ENCODE measurements at regions not wholly inside any gene's neighbourhood (a gene's known extent, or its start where the extent isn't known, plus 50 kb on each side); places are given as distances from the start of the nearest gene placed in this dataset.

GRCh38 chr2:117409443-117409842, 405.0 kb upstream of the DDX18 start:
- Mint-ChIP-seq H3K4me3 (no peak overlapping the region), H3K27me3 (ENCODE audit: insufficient read depth, low read depth, poor library complexity) (no peaks in the 10 kb centered on the region), H3K4me1 (no peaks in the 10 kb centered on the region), H3K36me3 (ENCODE audit: low read depth) (no peaks in the 10 kb centered on the region), H3K27ac (no peak overlapping the region), H3K9me3 (no peaks in the 10 kb centered on the region)
- no peaks in the 10 kb centered on the region for H3K36me3 ChIP-seq (ENCODE audit: insufficient read depth)
- H3K4me1 ChIP-seq (ENCODE audit: insufficient read depth): no peaks in the 10 kb centered on the region
- no peak overlapping the region for H3K27ac ChIP-seq (ENCODE audit: low read depth)
- no peaks in the 10 kb centered on the region for H3K79me2 ChIP-seq (replicated peaks; ENCODE audit: insufficient read depth)
- ATAC-seq (no peak), DNase-seq (ENCODE audit: low spot score) (no peak)
- H2AFZ ChIP-seq: no peak overlapping the region
- TF ChIP-seq EZH2 (IDR thresholded peaks at IDR 0.05; ENCODE audit: low read depth, unreplicated experiment): no peak
- no peak for TF ChIP-seq EZH2phosphoT487 (IDR thresholded peaks at IDR 0.05; ENCODE audit: unreplicated experiment)
- no peak for TF ChIP-seq ZNF114 (CRISPR knock-in tag; IDR thresholded peaks at IDR 0.05)
- no peak for TF ChIP-seq POLR2AphosphoS5 (IDR thresholded peaks at IDR 0.05; ENCODE audit: low read depth)
- TF ChIP-seq STAT1 (IDR thresholded peaks at IDR 0.05; ENCODE audit: unreplicated experiment): no peak
- TF ChIP-seq, protein P1, sequence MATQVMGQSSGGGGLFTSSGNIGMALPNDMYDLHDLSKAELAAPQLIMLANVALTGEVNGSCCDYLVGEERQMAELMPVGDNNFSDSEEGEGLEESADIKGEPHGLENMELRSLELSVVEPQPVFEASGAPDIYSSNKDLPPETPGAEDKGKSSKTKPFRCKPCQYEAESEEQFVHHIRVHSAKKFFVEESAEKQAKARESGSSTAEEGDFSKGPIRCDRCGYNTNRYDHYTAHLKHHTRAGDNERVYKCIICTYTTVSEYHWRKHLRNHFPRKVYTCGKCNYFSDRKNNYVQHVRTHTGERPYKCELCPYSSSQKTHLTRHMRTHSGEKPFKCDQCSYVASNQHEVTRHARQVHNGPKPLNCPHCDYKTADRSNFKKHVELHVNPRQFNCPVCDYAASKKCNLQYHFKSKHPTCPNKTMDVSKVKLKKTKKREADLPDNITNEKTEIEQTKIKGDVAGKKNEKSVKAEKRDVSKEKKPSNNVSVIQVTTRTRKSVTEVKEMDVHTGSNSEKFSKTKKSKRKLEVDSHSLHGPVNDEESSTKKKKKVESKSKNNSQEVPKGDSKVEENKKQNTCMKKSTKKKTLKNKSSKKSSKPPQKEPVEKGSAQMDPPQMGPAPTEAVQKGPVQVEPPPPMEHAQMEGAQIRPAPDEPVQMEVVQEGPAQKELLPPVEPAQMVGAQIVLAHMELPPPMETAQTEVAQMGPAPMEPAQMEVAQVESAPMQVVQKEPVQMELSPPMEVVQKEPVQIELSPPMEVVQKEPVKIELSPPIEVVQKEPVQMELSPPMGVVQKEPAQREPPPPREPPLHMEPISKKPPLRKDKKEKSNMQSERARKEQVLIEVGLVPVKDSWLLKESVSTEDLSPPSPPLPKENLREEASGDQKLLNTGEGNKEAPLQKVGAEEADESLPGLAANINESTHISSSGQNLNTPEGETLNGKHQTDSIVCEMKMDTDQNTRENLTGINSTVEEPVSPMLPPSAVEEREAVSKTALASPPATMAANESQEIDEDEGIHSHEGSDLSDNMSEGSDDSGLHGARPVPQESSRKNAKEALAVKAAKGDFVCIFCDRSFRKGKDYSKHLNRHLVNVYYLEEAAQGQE (IDR thresholded peaks at IDR 0.05; ENCODE audit: unreplicated experiment): no peak
- TF ChIP-seq, protein P2, sequence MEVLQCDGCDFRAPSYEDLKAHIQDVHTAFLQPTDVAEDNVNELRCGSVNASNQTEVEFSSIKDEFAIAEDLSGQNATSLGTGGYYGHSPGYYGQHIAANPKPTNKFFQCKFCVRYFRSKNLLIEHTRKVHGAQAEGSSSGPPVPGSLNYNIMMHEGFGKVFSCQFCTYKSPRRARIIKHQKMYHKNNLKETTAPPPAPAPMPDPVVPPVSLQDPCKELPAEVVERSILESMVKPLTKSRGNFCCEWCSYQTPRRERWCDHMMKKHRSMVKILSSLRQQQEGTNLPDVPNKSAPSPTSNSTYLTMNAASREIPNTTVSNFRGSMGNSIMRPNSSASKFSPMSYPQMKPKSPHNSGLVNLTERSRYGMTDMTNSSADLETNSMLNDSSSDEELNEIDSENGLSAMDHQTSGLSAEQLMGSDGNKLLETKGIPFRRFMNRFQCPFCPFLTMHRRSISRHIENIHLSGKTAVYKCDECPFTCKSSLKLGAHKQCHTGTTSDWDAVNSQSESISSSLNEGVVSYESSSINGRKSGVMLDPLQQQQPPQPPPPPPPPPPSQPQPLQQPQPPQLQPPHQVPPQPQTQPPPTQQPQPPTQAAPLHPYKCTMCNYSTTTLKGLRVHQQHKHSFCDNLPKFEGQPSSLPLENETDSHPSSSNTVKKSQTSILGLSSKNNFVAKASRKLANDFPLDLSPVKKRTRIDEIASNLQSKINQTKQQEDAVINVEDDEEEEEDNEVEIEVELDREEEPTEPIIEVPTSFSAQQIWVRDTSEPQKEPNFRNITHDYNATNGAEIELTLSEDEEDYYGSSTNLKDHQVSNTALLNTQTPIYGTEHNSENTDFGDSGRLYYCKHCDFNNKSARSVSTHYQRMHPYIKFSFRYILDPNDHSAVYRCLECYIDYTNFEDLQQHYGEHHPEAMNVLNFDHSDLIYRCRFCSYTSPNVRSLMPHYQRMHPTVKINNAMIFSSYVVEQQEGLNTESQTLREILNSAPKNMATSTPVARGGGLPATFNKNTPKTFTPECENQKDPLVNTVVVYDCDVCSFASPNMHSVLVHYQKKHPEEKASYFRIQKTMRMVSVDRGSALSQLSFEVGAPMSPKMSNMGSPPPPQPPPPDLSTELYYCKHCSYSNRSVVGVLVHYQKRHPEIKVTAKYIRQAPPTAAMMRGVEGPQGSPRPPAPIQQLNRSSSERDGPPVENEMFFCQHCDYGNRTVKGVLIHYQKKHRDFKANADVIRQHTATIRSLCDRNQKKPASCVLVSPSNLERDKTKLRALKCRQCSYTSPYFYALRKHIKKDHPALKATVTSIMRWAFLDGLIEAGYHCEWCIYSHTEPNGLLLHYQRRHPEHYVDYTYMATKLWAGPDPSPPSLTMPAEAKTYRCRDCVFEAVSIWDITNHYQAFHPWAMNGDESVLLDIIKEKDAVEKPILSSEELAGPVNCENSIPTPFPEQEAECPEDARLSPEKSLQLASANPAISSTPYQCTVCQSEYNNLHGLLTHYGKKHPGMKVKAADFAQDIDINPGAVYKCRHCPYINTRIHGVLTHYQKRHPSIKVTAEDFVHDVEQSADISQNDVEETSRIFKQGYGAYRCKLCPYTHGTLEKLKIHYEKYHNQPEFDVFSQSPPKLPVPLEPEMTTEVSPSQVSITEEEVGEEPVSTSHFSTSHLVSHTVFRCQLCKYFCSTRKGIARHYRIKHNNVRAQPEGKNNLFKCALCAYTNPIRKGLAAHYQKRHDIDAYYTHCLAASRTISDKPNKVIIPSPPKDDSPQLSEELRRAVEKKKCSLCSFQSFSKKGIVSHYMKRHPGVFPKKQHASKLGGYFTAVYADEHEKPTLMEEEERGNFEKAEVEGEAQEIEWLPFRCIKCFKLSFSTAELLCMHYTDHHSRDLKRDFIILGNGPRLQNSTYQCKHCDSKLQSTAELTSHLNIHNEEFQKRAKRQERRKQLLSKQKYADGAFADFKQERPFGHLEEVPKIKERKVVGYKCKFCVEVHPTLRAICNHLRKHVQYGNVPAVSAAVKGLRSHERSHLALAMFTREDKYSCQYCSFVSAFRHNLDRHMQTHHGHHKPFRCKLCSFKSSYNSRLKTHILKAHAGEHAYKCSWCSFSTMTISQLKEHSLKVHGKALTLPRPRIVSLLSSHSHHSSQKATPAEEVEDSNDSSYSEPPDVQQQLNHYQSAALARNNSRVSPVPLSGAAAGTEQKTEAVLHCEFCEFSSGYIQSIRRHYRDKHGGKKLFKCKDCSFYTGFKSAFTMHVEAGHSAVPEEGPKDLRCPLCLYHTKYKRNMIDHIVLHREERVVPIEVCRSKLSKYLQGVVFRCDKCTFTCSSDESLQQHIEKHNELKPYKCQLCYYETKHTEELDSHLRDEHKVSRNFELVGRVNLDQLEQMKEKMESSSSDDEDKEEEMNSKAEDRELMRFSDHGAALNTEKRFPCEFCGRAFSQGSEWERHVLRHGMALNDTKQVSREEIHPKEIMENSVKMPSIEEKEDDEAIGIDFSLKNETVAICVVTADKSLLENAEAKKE (CRISPR knock-in tag; IDR thresholded peaks at IDR 0.05): no peak
- TF ChIP-seq ZNF331 (CRISPR knock-in tag; IDR thresholded peaks at IDR 0.05; ENCODE audit: low read depth): no peak
- TF ChIP-seq ETS1 (IDR thresholded peaks at IDR 0.05): no peak
- no peak for TF ChIP-seq CTCF (conservative IDR thresholded peaks at IDR 0.05; ENCODE audit: low read depth in 2 of 2)
- TF ChIP-seq JUNB (IDR thresholded peaks at IDR 0.05; ENCODE audit: unreplicated experiment): no peak
- TF ChIP-seq CREB1 (CRISPR knock-in tag; IDR thresholded peaks at IDR 0.05; ENCODE audit: low read depth): no peak
- TF ChIP-seq NANOG (IDR thresholded peaks at IDR 0.05; ENCODE audit: borderline replicate concordance): no peak
- no peaks in the 10 kb centered on the region for H3F3A ChIP-seq (replicated peaks; ENCODE audit: low read depth)
- H4K20me1 ChIP-seq (replicated peaks; ENCODE audit: insufficient read depth): no peaks in the 10 kb centered on the region
- no peaks in the 10 kb centered on the region for H3K9me2 ChIP-seq (ENCODE audit: insufficient read depth)
- no peak overlapping the region for H3K4me2 ChIP-seq
- H3K27me3 ChIP-seq (ENCODE audit: insufficient read depth): no peaks in the 10 kb centered on the region
- no peak overlapping the region for H3K4me3 ChIP-seq
